Fibroblast of skin of right biceps (primary cell): ENCODE measurements at regions not wholly inside any gene's neighbourhood (a gene's known extent, or its start where the extent isn't known, plus 50 kb on each side); places are given as distances from the start of the nearest gene placed in this dataset.
"Not testable (repeated sequence)": the region's sequence is repeated elsewhere in the genome, so short reads cannot be mapped to it uniquely, and the experiment has no call there.

ENCODE experiments used
- DNase-seq: peaks from one replicate; pipeline ENCODE4 v3.0.0-alpha.2; 2013

- DNase-seq, result no peak
Measured at GRCh38 chr18:66440433-66440832, 163.5 kb downstream of the CDH19 start.

- DNase-seq, result no peak
Measured at GRCh38 chr18:66439670-66440069, 164.2 kb downstream of the CDH19 start.

- DNase-seq, result no peak
Measured at GRCh38 chr18:66438711-66439536, 165.0 kb downstream of the CDH19 start.

GRCh38 chr18:66432636-66433035, 171.3 kb downstream of the CDH19 start:
- DNase-seq, result no peak

- DNase-seq, result no peak
Measured at GRCh38 chr18:66428795-66429194, 175.1 kb downstream of the CDH19 start.

- DNase-seq, result no peak
Measured at GRCh38 chr18:66419400-66419799, 184.5 kb downstream of the CDH19 start.

GRCh38 chr18:66410692-66411091, 193.2 kb downstream of the CDH19 start:
- DNase-seq, result no peak

- no peak for DNase-seq
Measured at GRCh38 chr18:66395671-66396218, 208.1 kb downstream of the CDH19 start.

- DNase-seq, result no peak
Measured at GRCh38 chr18:66393463-66393862, 210.4 kb downstream of the CDH19 start.

- no peak for DNase-seq
Measured at GRCh38 chr18:66377291-66377690, 226.6 kb downstream of the CDH19 start.

- DNase-seq, result not testable (repeated sequence)
Measured at GRCh38 chr18:66375391-66375790, 228.5 kb downstream of the CDH19 start.

GRCh38 chr18:66346833-66347588, 256.9 kb downstream of the CDH19 start:
- no peak for DNase-seq

GRCh38 chr18:66344227-66344626, 259.7 kb downstream of the CDH19 start:
- no peak for DNase-seq

GRCh38 chr18:66342577-66342976, 261.3 kb downstream of the CDH19 start:
- no peak for DNase-seq

GRCh38 chr18:66334534-66334933, 269.4 kb downstream of the CDH19 start:
- DNase-seq, result no peak

GRCh38 chr18:66329716-66330115, 274.2 kb downstream of the CDH19 start:
- DNase-seq, result no peak

- no peak for DNase-seq
Measured at GRCh38 chr18:66328296-66328878, 275.5 kb downstream of the CDH19 start.

- no peak for DNase-seq
Measured at GRCh38 chr18:66325251-66325650, 278.6 kb downstream of the CDH19 start.

GRCh38 chr18:66324616-66325015, 279.3 kb downstream of the CDH19 start:
- DNase-seq, result no peak

GRCh38 chr18:66317243-66318090, 286.4 kb downstream of the CDH19 start:
- no peak for DNase-seq

GRCh38 chr18:66316701-66317100, 287.2 kb downstream of the CDH19 start:
- DNase-seq, result no peak

GRCh38 chr18:66300141-66300540, 303.7 kb downstream of the CDH19 start:
- DNase-seq, result no peak

- DNase-seq, result no peak
Measured at GRCh38 chr18:66280470-66280869, 323.4 kb downstream of the CDH19 start.
